ENCODE measurements at regions not wholly inside any gene's neighbourhood (a gene's known extent, or its start where the extent isn't known, plus 50 kb on each side); places are given as distances from the start of the nearest gene placed in this dataset.

GRCh38 chr14:104448321-104448720 is 131.2 kb upstream of the C14orf180 start:
- POLR2A ChIA-PET = no interaction called here
- CTCF ChIA-PET = no interaction called here
- TF ChIP-seq SUZ12 (IDR thresholded peaks at IDR 0.05) = no peak
- no peak for TF ChIP-seq L3MBTL2 (conservative IDR thresholded peaks at IDR 0.05)
- no peak for TF ChIP-seq FOXA1 (IDR thresholded peaks at IDR 0.05)
- TF ChIP-seq NFRKB (IDR thresholded peaks at IDR 0.05) = no peak
- no peak for TF ChIP-seq LEF1 (IDR thresholded peaks at IDR 0.05; ENCODE audit: borderline replicate concordance)
- no peak for TF ChIP-seq ZNF384 (IDR thresholded peaks at IDR 0.05)
- no peak for TF ChIP-seq BHLHE40 (IDR thresholded peaks at IDR 0.05; ENCODE audit: borderline replicate concordance)
- no peak for TF ChIP-seq FOXM1 (IDR thresholded peaks at IDR 0.05; ENCODE audit: borderline replicate concordance)
- no peak for TF ChIP-seq SP1 (IDR thresholded peaks at IDR 0.05)

GRCh38 chr14:104448721-104449120 is 130.8 kb upstream of the C14orf180 start:
- CTCF ChIA-PET = no interaction called here
- POLR2A ChIA-PET = no interaction called here

More at GRCh38 chr14:104448321-104448720, 131.2 kb upstream of the C14orf180 start:
- no peak for DNase-seq (ENCODE audit: extremely low spot score)

GRCh38 chr14:104450811-104451401 is 128.7 kb upstream of the C14orf180 start:
- ChIA-PET CTCF (no interaction called here), POLR2A (no interaction called here)
- TF ChIP-seq ARNT (IDR thresholded peaks at IDR 0.05) (no peak), SUZ12 (IDR thresholded peaks at IDR 0.05) (no peak), SP1 (IDR thresholded peaks at IDR 0.05) (no peak), ZNF384 (IDR thresholded peaks at IDR 0.05) (no peak), L3MBTL2 (conservative IDR thresholded peaks at IDR 0.05) (no peak), PKNOX1 (IDR thresholded peaks at IDR 0.05) (no peak), HDGF (IDR thresholded peaks at IDR 0.05; ENCODE audit: borderline replicate concordance) (no peak), NFRKB (IDR thresholded peaks at IDR 0.05) (no peak), CTBP1 (IDR thresholded peaks at IDR 0.05; ENCODE audit: borderline replicate concordance) (no peak), TARDBP (IDR thresholded peaks at IDR 0.05) (no peak)

More at GRCh38 chr14:104448721-104449120, 130.8 kb upstream of the C14orf180 start:
- no peak for DNase-seq (ENCODE audit: extremely low spot score)
- TF ChIP-seq LEF1 (IDR thresholded peaks at IDR 0.05; ENCODE audit: borderline replicate concordance) (no peak), SUZ12 (IDR thresholded peaks at IDR 0.05) (no peak), FOXA1 (IDR thresholded peaks at IDR 0.05) (no peak), PKNOX1 (IDR thresholded peaks at IDR 0.05) (no peak), BHLHE40 (IDR thresholded peaks at IDR 0.05; ENCODE audit: borderline replicate concordance) (no peak), NFRKB (IDR thresholded peaks at IDR 0.05) (no peak), FOXM1 (IDR thresholded peaks at IDR 0.05; ENCODE audit: borderline replicate concordance) (no peak), HDGF (IDR thresholded peaks at IDR 0.05; ENCODE audit: borderline replicate concordance) (no peak), TARDBP (IDR thresholded peaks at IDR 0.05) (no peak), ZNF384 (IDR thresholded peaks at IDR 0.05) (no peak), CTBP1 (IDR thresholded peaks at IDR 0.05; ENCODE audit: borderline replicate concordance) (no peak), FOXK2 (IDR thresholded peaks at IDR 0.05) (no peak), ELF4 (IDR thresholded peaks at IDR 0.05) (no peak), L3MBTL2 (conservative IDR thresholded peaks at IDR 0.05) (no peak), SP1 (IDR thresholded peaks at IDR 0.05) (no peak), ARNT (IDR thresholded peaks at IDR 0.05) (no peak)

GRCh38 chr14:104451474-104451873 is 128.1 kb upstream of the C14orf180 start:
- CTCF ChIA-PET = no interaction called here
- DNase-seq (ENCODE audit: extremely low spot score) = no peak
- POLR2A ChIA-PET = no interaction called here
- TF ChIP-seq L3MBTL2 (conservative IDR thresholded peaks at IDR 0.05) (no peak), HDGF (IDR thresholded peaks at IDR 0.05; ENCODE audit: borderline replicate concordance) (no peak), CTBP1 (IDR thresholded peaks at IDR 0.05; ENCODE audit: borderline replicate concordance) (no peak), ZNF384 (IDR thresholded peaks at IDR 0.05) (no peak), ELF4 (IDR thresholded peaks at IDR 0.05) (no peak), PKNOX1 (IDR thresholded peaks at IDR 0.05) (no peak), SP1 (IDR thresholded peaks at IDR 0.05) (no peak), ARNT (IDR thresholded peaks at IDR 0.05) (no peak), FOXM1 (IDR thresholded peaks at IDR 0.05; ENCODE audit: borderline replicate concordance) (no peak), NFRKB (IDR thresholded peaks at IDR 0.05) (no peak), SUZ12 (IDR thresholded peaks at IDR 0.05) (no peak), FOXK2 (IDR thresholded peaks at IDR 0.05) (no peak), LEF1 (IDR thresholded peaks at IDR 0.05; ENCODE audit: borderline replicate concordance) (no peak)

More at GRCh38 chr14:104450811-104451401, 128.7 kb upstream of the C14orf180 start:
- no peak for DNase-seq (ENCODE audit: extremely low spot score)

- ChIA-PET CTCF (no interaction called here), POLR2A (no interaction called here)
- no peak for TF ChIP-seq SP1 (IDR thresholded peaks at IDR 0.05)
- TF ChIP-seq NFRKB (IDR thresholded peaks at IDR 0.05) = no peak
- no peak for TF ChIP-seq ELF4 (IDR thresholded peaks at IDR 0.05)
- TF ChIP-seq CTBP1 (IDR thresholded peaks at IDR 0.05; ENCODE audit: borderline replicate concordance) = no peak
- TF ChIP-seq ARNT (IDR thresholded peaks at IDR 0.05) = no peak
- TF ChIP-seq ZNF384 (IDR thresholded peaks at IDR 0.05) = no peak
- no peak for TF ChIP-seq SUZ12 (IDR thresholded peaks at IDR 0.05)
- no peak for TF ChIP-seq PKNOX1 (IDR thresholded peaks at IDR 0.05)
- TF ChIP-seq FOXM1 (IDR thresholded peaks at IDR 0.05; ENCODE audit: borderline replicate concordance) = no peak
- no peak for TF ChIP-seq FOXK2 (IDR thresholded peaks at IDR 0.05)
- no peak for TF ChIP-seq LEF1 (IDR thresholded peaks at IDR 0.05; ENCODE audit: borderline replicate concordance)
- no peak for TF ChIP-seq HDGF (IDR thresholded peaks at IDR 0.05; ENCODE audit: borderline replicate concordance)
- TF ChIP-seq L3MBTL2 (conservative IDR thresholded peaks at IDR 0.05) = no peak
- TF ChIP-seq TARDBP (IDR thresholded peaks at IDR 0.05) = no peak
- TF ChIP-seq FOXA1 (IDR thresholded peaks at IDR 0.05) = no peak
- no peak for TF ChIP-seq BHLHE40 (IDR thresholded peaks at IDR 0.05; ENCODE audit: borderline replicate concordance)
- no peak for DNase-seq (ENCODE audit: extremely low spot score)
These were observed 120.7 kb upstream of the C14orf180 start for GRCh38 chr14:104458845-104459244.

Measured in HEK293T (cell line).